GM23248 (cell line): ENCODE measurements at regions not wholly inside any gene's neighbourhood (a gene's known extent, or its start where the extent isn't known, plus 50 kb on each side); places are given as distances from the start of the nearest gene placed in this dataset.

Source experiments
- DNase-seq: peaks from one replicate; pipeline ENCODE4 v3.0.0-alpha.2; 2015
- H2AFZ ChIP-seq: fragments of 200-600 bp; sonication (generic); 2 replicates; pipeline ENCODE4 v1.6.1; 2016; ENCODE audit warnings: antibody characterized with exemption
- H3F3A ChIP-seq: fragments of 200-600 bp; sonication (generic); 2 replicates; pipeline ENCODE4 v1.6.1; 2016; ENCODE audit warnings: mild to moderate bottlenecking, antibody characterized with exemption, mixed run types; ENCODE audit not compliant: insufficient read depth
- H3K27ac ChIP-seq: fragments of 200-600 bp; sonication (generic); 2 replicates; pipeline ENCODE4 v1.5.1; 2016; ENCODE audit warnings: mild to moderate bottlenecking
- H3K27me3 ChIP-seq: fragments of 200-600 bp; sonication (generic); replicated peaks from 2 replicates; pipeline ENCODE4 v1.6.1; 2016; ENCODE audit warnings: mild to moderate bottlenecking; ENCODE audit not compliant: insufficient read depth
- H3K36me3 ChIP-seq: fragments of 200-600 bp; sonication (generic); 2 replicates; pipeline ENCODE4 v1.6.1; 2016; ENCODE audit warnings: low read depth, mild to moderate bottlenecking
- H3K4me1 ChIP-seq: fragments of 200-600 bp; sonication (generic); 2 replicates; pipeline ENCODE4 v1.6.1; 2016; ENCODE audit warnings: mild to moderate bottlenecking; ENCODE audit not compliant: insufficient read depth
- H3K4me2 ChIP-seq: fragments of 200-600 bp; sonication (generic); one replicate; pipeline ENCODE4 v1.6.1; 2016; ENCODE audit warnings: mild to moderate bottlenecking; ENCODE audit not compliant: unreplicated experiment
- H3K4me3 ChIP-seq: fragments of 200-600 bp; sonication (generic); 2 replicates; pipeline ENCODE4 v1.5.1; 2016; ENCODE audit warnings: mild to moderate bottlenecking
- H3K79me2 ChIP-seq: fragments of 200-600 bp; sonication (generic); 2 replicates; pipeline ENCODE4 v1.6.1; 2016; ENCODE audit warnings: mild to moderate bottlenecking; ENCODE audit not compliant: insufficient read depth
- H3K9ac ChIP-seq: fragments of 200-600 bp; sonication (generic); 2 replicates; pipeline ENCODE4 v1.6.1; 2016; ENCODE audit warnings: mild to moderate bottlenecking
- H3K9me2 ChIP-seq: fragments of 200-600 bp; sonication (generic); 2 replicates; pipeline ENCODE4 v1.6.1; 2016; ENCODE audit warnings: mixed run types, mild to moderate bottlenecking, moderate library complexity; ENCODE audit not compliant: insufficient read depth
- H3K9me3 ChIP-seq: fragments of 200-600 bp; sonication (generic); one replicate; pipeline ENCODE4 v1.6.1; 2017; ENCODE audit warnings: low read depth
- H4K20me1 ChIP-seq: fragments of 200-600 bp; sonication (generic); 2 replicates; pipeline ENCODE4 v1.6.0; 2016; ENCODE audit not compliant: insufficient read depth
- EZH2 ChIP-seq: fragments of 200-600 bp; sonication (generic); IDR thresholded peaks from 2 replicates; pipeline ENCODE4 v1.6.1; 2018; ENCODE audit warnings: antibody characterized with exemption, mild to moderate bottlenecking; ENCODE audit not compliant: insufficient read depth, poor library complexity, severe bottlenecking
- EZH2phosphoT487 ChIP-seq: fragments of 200-600 bp; sonication (generic); IDR thresholded peaks from 2 replicates; pipeline ENCODE4 v1.6.1; 2018; ENCODE audit warnings: antibody characterized with exemption, moderate library complexity, mild to moderate bottlenecking, low read depth; ENCODE audit not compliant: insufficient read depth
- WGBS, 2 experiments: methylation state at CpG; one replicate each; pipeline ENCODE4 v1.1.6; 2015 to 2017; ENCODE audit warnings: low lambda C conversion rate in 2 of 2, low coverage in 1 of 2; ENCODE audit errors: missing lambda C conversion rate in 2 of 2; 5-methylcytosine and 5-hydroxymethylcytosine counted together
- in situ Hi-C: fragments of 300-500 bp; cut with MboI; formaldehyde crosslinking; loops from 2 replicates; pipeline ENCODE4 v1.15.0; 2020

DNA sequence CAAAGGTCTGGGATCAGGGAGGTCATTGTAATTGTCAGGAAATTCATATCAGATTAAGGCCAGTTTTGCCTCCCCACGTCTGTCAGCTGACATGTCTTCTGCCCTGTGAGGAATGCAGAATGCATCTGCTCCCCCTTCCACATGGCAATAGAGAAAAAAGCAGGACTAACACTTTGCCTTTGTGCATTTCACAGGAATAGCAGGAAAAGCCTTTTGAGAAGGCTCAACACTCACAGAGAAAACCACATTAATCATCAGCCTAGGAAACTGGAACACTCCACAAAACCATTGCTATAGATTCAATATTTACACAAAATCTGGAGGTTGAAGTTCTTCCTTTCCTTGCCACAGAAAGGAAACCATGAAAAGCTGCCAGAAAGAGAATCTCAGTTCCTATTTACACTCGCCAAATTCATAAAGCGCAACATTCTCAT, 165.2 kb upstream of the HES1 start:
- Histone ChIP-seq H3K27ac (no peak overlapping the region), H3K4me2 (no peak overlapping the region), H4K20me1 (no peaks in the 10 kb centered on the region), H3F3A (no peaks in the 10 kb centered on the region), H3K36me3 (no peaks in the 10 kb centered on the region), H3K79me2 (no peaks in the 10 kb centered on the region), H3K9me2 (no peaks in the 10 kb centered on the region), H2AFZ (no peak overlapping the region), H3K4me1 (peaks cover 10% of the 10 kb centered on the region), H3K27me3 (peaks cover 42% of the 10 kb centered on the region), H3K9me3 (no peaks in the 10 kb centered on the region), H3K9ac (no peak overlapping the region), H3K4me3 (no peak overlapping the region)
- WGBS, 2 experiments = 69 to 70% methylated on average over 3 of the region's 3 CpGs
- in situ Hi-C loops = no loop called here
- DNase-seq = no peak
- TF ChIP-seq EZH2phosphoT487 (no peak), EZH2 (no peak)

DNA sequence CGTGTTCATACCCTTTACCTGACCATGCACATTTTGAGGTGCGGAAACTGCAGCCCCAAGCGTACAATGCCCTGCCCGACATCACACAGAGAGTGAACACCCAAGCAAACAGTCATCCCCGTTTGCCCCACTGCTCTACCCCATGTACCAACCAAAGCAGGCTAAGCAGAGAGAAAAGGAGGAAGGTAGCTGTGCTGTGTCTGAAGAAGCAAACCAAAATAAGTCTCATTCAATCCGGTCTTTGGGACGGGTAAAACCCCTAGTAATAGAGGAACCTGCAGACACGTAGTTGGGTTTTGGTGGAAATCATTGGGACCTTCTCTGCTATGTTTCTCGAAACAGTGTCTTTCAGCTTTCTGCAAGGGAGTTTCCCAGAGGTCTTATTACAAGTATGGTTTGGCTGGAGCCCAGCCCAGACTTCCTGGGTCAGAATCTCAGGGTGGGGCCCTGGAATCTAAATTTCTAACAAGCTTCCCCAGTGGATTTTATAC, 164.6 kb upstream of the HES1 start:
- in situ Hi-C loops = no loop called here
- H3F3A ChIP-seq = no peaks in the 10 kb centered on the region
- H3K9ac ChIP-seq = no peak overlapping the region
- WGBS, 2 experiments = 81 to 85% methylated on average over 9 of the region's 9 CpGs
- H3K36me3 ChIP-seq = no peaks in the 10 kb centered on the region
- TF ChIP-seq EZH2phosphoT487 (no peak), EZH2 (no peak)
- peaks cover 42% of the 10 kb centered on the region for H3K27me3 ChIP-seq
- DNase-seq = peak; percentile 22
- no peak overlapping the region for H2AFZ ChIP-seq
- H3K4me3 ChIP-seq = no peak overlapping the region
- H4K20me1 ChIP-seq = no peaks in the 10 kb centered on the region
- H3K9me3 ChIP-seq = no peaks in the 10 kb centered on the region
- H3K9me2 ChIP-seq = no peaks in the 10 kb centered on the region
- H3K4me1 ChIP-seq = peaks cover 10% of the 10 kb centered on the region
- H3K4me2 ChIP-seq = no peak overlapping the region
- H3K79me2 ChIP-seq = no peaks in the 10 kb centered on the region
- no peak overlapping the region for H3K27ac ChIP-seq

DNA sequence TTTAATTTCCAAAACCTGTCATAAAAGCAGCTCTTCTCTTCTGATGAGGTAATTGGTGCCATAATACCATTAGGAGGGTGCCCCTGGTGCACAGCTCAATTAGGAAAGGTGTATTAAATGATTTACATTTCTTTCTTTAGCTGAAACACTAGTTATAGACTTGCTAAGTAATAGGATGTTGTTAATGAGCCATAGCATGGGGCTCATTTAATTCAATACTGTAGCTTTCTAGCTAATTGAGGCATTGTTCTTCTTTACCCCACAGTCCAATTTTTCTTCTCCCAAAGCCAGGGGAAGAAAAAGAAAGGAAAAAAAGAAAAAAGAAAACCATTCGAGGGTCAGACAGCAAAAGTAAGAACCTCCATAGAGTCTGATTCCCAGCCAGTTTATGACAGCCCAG, 164.0 kb upstream of the HES1 start:
- H4K20me1 ChIP-seq = no peaks in the 10 kb centered on the region
- H3K9me2 ChIP-seq = no peaks in the 10 kb centered on the region
- H3K27ac ChIP-seq = no peak overlapping the region
- no peak overlapping the region for H3K4me3 ChIP-seq
- no peak overlapping the region for H2AFZ ChIP-seq
- no peaks in the 10 kb centered on the region for H3K36me3 ChIP-seq
- 50 to 61% methylated on average over 1 of the region's 1 CpG for WGBS, 2 experiments
- no peaks in the 10 kb centered on the region for H3K79me2 ChIP-seq
- H3K27me3 ChIP-seq = peaks cover 42% of the 10 kb centered on the region
- H3F3A ChIP-seq = no peaks in the 10 kb centered on the region
- DNase-seq = no peak
- no peaks in the 10 kb centered on the region for H3K9me3 ChIP-seq
- TF ChIP-seq EZH2phosphoT487 (no peak), EZH2 (no peak)
- in situ Hi-C loops = no loop called here
- peaks cover 10% of the 10 kb centered on the region for H3K4me1 ChIP-seq
- no peak overlapping the region for H3K9ac ChIP-seq
- H3K4me2 ChIP-seq = no peak overlapping the region

DNA sequence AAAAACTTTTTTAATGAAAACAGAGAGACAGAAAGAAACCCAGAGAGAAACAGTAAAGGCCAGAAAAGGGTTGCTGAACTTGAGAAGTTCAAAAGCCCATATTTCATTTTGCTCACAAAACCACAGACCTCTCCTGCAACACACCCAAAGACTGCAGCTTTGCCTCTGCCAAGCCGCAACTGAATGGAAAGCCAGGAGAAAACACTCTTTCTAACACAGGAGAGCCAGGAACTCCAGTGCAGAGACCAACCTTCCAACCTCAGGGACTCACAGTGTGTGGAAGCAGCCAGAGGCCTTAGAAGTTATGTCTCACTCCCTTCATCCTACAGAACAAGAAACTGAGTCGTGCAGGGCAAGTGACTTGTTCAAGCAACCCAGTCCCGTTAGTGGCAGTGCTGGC, 163.1 kb upstream of the HES1 start:
- Histone ChIP-seq H3K9me3 (no peaks in the 10 kb centered on the region), H3K4me3 (no peak overlapping the region), H3F3A (no peaks in the 10 kb centered on the region), H4K20me1 (no peaks in the 10 kb centered on the region), H3K27me3 (peaks cover 42% of the 10 kb centered on the region), H3K9ac (no peak overlapping the region), H2AFZ (no peak overlapping the region), H3K4me2 (no peak overlapping the region), H3K36me3 (no peaks in the 10 kb centered on the region), H3K79me2 (no peaks in the 10 kb centered on the region), H3K9me2 (no peaks in the 10 kb centered on the region), H3K27ac (no peak overlapping the region), H3K4me1 (peaks cover 10% of the 10 kb centered on the region)
- no peak for TF ChIP-seq EZH2
- in situ Hi-C loops = no loop called here
- 72% methylated on average over 3 of the region's 3 CpGs for WGBS, 2 experiments
- peak; percentile 28 for DNase-seq

DNA sequence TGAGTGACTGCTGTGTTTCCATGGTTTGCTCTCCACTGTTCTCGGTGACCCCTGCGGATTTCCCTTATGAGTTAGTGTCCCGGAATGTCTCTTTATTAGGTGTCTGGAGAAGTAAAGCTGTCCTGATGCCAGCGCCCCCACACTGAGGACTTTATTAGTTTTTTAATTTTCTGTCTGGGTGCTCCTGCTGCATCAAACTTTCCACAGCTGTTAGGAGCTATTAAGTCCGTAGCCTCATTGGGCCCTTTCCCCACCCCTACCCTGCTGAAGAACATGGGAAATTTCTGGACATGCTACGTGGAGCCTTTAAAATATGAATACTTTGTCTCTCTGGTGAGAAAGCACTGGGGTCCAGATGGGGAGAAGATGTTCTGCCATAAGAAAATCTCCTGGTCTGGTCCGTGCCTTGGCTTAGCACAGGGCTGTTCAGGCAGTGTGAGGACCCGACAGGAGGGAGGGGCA, 161.7 kb upstream of the HES1 start:
- in situ Hi-C loops = no loop called here
- no peak overlapping the region for H3K27ac ChIP-seq
- WGBS, 2 experiments = 12 to 13% methylated on average over 8 of the region's 8 CpGs
- TF ChIP-seq EZH2 = no peak
- TF ChIP-seq EZH2phosphoT487 = no peak
- no peaks in the 10 kb centered on the region for H3F3A ChIP-seq
- H2AFZ ChIP-seq = no peak overlapping the region
- H3K27me3 ChIP-seq = peaks cover 50% of the 10 kb centered on the region
- no peaks in the 10 kb centered on the region for H3K9me2 ChIP-seq
- H3K36me3 ChIP-seq = no peaks in the 10 kb centered on the region
- H3K4me1 ChIP-seq = peaks cover 10% of the 10 kb centered on the region
- no peaks in the 10 kb centered on the region for H3K9me3 ChIP-seq
- no peaks in the 10 kb centered on the region for H4K20me1 ChIP-seq
- DNase-seq = peak; percentile 81
- H3K4me2 ChIP-seq = peak overlapping the region; percentile 50
- H3K79me2 ChIP-seq = no peaks in the 10 kb centered on the region
- no peak overlapping the region for H3K9ac ChIP-seq
- H3K4me3 ChIP-seq = no peak overlapping the region
